ENCODE measurements at regions not wholly inside any gene's neighbourhood (a gene's known extent, or its start where the extent isn't known, plus 50 kb on each side); places are given as distances from the start of the nearest gene placed in this dataset.
"Not testable (repeated sequence)": the region's sequence is repeated elsewhere in the genome, so short reads cannot be mapped to it uniquely, and the experiment has no call there.

DNA sequence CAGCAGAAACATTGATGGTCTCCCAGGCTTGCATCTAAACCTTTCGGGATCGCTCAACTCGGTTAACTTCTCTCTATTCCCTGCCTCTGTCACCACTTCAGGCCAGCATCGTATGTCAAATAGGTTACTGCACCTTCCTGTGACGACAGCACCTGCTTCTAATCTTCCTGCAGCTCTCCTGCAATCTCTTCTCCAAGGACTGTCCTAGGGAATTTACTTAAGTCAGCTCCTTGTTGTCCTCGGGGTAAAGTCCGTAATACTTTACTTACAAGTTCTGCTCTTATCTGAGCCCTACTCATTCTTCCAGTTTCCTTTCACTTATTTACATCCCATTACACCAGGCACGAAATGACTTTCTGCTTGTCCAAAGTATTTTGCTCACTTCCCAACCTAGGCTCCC lies 372.7 kb upstream of the AKR1E2 start:
- DNase-seq (ENCODE audit: low read depth in 2 of 3, low spot score in 1 of 3), result no peak

DNA sequence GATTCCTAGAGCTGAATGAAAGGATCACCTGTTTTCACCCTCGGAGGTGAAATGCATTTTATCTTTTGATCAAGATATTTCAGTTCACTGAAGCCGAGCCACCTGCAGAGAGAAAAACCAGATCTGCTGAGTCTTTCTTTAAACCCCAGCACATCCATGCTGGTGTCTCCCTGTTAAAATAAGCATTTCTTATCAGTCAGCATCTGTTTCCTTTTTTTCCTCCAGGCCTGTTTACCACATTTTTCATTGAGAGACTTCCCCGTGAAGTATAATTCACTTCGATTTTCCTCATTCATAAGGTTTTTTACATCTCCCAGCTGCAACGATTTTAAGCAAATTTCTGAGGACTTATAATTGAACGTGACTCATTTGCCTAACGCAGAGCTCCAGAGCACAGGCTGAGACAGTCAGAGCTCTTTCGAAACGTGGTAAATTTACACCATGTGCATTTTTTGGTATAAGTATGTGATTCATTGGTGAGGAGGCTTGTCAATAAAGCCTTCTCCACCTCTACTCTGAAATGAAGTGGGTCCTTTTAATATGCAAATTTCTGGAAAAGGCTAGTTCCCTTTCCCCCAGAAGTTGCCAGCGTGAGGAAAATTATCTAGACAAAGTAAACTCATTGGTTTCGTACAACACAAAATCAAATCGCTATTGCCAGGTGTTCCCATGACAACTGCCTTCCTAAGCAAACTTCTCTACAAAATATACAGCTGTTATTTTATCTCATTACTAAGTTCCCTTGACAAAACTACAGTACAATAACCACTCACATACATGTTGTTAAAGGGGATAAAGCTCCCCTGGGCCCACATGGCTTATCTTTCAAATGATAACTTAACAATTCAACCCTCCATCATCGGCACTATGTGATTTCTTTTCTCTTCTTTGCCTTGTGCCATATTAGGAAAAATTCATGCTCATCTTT lies 374.8 kb upstream of the AKR1E2 start:
- no peak for DNase-seq (ENCODE audit: low read depth in 2 of 3, low spot score in 1 of 3)

DNA sequence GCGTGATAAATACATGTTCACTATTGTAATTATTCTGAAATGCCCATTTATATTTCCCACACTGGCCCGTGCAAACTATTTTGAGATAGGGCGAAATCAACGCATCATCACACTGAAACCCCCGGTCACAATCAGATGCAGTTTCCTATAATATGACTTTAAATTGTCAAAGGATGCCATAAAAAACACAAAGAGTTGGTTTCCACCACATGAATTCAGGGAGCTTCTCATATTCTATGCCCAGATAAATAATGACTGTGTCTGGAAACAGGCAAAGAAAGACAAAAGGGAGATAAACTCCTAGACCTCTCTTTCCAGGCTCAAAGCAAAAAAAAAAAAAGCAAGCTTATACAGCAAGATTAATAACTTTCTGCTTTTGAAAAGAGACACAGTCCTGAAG lies 375.8 kb upstream of the AKR1E2 start:
- DNase-seq (ENCODE audit: low read depth in 2 of 3, low spot score in 1 of 3), result no peak

DNA sequence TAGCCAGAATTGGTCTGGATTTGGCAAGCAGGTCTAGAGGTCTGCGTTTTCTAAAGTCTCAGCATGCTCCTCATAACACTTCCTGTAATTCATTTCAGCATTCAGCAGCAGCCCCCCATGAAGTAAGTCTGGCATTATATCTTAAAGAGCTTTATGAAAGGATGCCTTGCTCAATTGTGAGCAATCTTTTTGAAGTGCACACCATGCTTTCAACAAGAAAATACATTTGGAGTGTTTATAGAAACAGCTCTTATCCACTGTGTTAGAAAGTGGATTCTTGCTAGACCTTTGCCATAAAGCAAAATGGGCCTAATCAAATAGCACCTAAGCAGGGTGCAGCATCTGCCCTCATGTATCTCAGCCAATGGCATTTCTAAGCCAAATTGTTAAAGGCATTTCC lies 378.0 kb upstream of the AKR1E2 start:
- no peak for DNase-seq (ENCODE audit: low read depth in 2 of 3, low spot score in 1 of 3)

DNA sequence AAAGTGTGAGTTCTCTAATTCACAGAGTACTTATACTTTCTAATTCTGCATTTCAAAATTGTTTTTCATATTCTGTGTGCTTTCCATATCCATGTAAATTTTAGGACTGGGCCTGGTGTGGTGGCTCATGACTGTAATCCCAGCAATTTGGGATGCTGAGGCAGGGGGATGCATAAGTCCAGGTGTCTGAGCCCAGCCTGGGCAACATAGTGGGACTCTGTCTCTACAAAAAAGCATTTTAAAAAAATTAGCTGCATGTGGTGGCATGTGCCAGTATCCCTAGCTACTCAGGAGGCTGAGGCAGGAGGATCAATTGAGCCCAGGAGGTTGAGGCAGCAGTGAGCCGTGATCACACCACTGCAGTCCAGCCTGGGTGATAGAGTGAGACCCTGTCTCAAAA lies 382.6 kb upstream of the AKR1E2 start:
- no peak for DNase-seq (ENCODE audit: low read depth in 2 of 3, low spot score in 1 of 3)

DNA sequence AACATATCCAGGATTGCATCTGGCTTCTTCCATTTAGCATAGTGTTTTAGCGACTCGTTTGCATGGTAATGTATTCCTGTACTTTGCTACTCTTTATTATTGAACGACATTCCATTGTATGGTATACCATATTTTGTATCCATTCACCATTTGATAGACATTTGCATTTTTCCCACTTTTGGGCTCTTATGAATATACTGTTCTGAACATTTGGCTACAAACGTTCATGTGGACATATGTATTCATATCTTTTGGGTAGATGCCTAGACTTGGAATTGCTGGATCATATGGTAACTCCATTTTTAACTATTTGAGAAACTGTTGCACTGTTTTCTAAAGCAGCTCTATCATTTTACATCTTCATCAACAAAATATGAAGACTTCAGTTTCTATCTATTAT lies 383.7 kb upstream of the AKR1E2 start:
- no peak for DNase-seq (ENCODE audit: low read depth in 2 of 3, low spot score in 1 of 3)

DNA sequence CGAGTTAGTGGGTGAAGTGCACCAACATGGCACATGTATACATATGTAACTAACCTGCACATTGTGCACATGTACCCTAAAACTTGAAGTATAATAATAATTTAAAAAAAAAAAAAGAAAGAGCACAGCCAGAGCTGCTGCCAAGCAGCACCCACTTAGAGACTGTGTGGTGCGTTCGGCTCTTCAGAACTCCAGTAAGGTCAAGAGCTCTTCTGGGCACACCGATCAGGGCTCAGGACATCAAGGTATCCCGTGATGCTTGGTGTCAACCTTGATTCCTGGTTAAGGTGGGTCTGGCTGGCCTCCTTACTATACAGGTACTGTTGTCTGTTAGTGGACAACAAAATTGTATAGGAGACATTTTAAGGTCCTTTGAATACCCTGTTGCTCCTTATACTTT lies 385.7 kb upstream of the AKR1E2 start:
- no peak for DNase-seq (ENCODE audit: low read depth in 2 of 3, low spot score in 1 of 3)

DNA sequence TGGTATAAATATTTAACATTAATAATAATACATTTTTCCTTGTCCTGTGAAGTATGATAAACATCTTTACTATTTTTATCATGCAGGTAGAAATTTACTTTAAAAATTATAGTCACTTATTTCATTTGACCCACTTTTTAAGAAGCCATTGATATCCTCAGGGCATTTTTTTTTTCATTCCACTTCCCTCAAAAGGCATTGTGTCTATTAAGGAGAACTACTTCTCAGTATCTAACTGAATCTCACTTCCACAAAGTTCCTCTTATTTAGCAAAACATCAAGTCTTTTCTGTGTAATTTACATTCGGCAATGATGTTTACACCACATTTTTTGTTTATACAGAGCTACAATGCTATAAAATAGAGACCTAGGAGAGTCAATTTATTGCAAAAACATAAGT lies 388.2 kb upstream of the AKR1E2 start:
- DNase-seq (ENCODE audit: low read depth in 2 of 3, low spot score in 1 of 3), result no peak

DNA sequence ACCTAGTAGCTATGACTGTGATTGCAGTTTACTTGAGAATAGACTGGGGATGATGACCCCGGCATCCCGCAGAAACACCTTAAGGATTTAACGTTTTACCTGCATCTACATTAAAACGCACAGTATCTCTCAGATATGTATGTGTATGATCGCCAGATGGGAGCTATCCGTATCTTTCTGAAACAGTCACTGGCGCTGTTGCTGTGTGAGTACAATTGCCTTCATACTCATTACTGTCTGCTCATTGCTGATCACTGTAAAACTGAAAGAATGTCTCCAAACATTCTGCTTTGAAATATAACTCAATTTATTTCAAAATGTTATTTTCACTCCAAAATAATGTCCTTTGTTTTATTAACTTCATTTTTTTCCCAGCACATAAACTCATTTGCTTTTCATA lies 388.9 kb upstream of the AKR1E2 start:
- DNase-seq (ENCODE audit: low read depth in 2 of 3, low spot score in 1 of 3), result no peak

DNA sequence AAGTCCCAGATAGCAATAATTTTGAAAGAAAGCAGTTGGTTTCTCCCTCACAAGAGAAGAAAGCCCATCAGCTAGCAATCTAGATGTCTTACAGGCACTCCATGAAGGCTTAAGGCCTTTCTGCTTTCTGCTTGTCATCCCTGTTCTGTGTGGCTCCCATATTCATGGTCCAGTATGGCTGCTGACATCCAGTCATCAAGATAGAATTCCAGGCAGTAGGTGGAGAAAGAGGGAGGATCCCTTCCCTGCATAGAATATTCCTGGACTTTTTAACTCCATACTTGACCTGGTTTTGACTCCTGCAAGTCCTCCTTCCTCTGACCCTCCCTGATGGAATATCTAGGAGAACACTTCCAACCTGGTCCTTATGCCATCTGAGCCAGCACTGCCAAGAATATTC lies 389.9 kb upstream of the AKR1E2 start:
- no peak for DNase-seq (ENCODE audit: low read depth in 2 of 3, low spot score in 1 of 3)

DNA sequence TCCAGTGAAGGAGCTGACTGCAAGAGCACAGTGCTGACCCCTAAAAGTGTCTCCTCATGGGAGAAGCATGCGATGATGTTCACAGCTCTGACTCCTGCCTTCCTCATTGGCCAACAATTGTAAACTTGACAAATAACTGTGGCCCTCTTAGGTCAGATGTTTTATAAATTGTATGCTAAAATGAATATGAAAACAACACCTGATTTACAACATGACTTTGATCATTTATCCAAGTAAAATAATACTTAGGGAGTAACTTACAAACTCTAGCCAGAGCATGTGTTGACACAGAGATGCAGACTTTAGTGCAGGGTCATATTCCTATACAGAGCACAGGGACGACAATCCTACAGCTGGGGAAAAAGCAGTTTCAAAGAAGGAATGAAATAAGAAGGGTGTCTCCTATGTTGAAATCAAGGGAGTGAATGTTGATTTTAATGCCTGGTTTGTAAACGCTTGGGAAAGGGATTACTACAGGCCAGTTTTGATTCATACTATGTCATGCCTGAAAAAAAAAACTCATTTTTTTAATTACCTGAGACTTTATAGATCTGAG lies 391.4 kb upstream of the AKR1E2 start:
- DNase-seq (ENCODE audit: low read depth in 2 of 3, low spot score in 1 of 3), result no peak

DNA sequence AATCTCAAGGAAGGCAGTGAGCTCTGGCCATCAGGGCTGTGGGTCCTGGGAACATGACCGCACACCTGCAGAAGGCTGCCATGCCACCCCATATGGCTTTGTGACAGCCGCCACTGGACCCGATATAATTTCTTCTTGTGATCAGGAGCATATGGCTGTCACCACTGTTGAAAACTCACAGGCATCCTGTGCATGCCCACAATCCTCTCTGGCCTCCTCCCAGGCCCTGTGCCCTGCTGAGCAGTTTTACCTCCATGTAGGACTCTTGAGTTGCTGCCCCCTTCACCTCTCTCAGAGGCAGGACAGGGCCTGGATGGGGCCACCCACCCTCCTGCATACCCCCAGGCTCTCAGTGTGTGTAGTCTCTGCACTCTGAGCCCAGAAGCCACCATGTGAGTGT lies 391.9 kb upstream of the AKR1E2 start:
- DNase-seq (ENCODE audit: low read depth in 2 of 3, low spot score in 1 of 3), result no peak

DNA sequence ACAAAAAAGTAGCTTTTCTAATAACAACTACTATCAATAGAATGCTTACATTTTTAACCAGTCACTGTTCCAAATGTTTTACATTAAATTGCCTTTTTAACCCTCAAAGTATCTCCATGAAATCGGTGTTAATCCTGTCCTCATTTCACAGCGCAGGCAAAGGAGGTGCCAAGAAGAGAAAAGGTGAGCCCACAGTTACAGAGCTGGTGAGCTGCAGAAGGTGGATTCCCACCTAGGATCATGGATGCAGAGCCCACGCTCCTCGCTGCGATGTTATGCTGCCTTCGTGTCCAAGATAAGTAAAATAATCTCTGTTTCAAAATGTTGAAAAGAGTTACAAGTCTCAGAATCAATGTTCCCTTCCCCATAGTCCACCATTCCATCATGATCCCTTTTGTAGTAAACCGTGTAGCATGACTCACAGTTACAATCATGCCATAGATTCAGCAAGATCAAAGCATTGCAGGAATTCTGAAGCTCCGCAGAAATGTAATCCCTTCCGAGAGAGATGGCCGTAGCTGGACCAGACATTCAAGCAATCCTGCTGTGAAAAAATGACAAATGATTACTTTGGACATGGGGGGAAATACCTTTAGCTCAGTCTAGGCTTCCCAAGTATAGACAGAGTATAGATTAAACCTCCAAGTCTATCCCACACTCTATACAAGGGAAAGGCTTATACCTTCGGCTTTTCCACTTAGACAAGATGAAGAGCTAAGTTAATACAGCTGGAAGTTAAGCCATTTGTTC lies 394.7 kb upstream of the AKR1E2 start:
- DNase-seq (ENCODE audit: low read depth in 2 of 3, low spot score in 1 of 3), result no peak

DNA sequence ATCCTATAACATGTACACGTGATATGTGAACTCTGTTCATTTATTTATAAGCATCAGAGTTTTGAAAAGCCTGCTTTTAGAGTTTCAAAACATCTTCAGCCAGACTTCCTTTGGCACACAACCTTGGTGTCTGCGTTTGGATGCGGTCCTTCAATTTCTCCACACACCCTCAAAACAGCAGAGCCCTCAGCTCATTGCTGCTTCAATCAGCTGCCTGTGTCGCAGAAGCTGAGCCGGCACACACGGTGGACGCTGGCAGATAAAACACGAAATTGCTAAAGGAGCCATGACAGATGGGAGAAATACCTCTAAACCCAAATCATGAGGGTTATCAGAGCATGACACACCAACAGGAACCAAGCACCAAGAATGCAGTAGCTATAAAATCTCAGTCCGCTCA lies 396.4 kb upstream of the AKR1E2 start:
- DNase-seq (ENCODE audit: low read depth in 2 of 3, low spot score in 1 of 3), result no peak

DNA sequence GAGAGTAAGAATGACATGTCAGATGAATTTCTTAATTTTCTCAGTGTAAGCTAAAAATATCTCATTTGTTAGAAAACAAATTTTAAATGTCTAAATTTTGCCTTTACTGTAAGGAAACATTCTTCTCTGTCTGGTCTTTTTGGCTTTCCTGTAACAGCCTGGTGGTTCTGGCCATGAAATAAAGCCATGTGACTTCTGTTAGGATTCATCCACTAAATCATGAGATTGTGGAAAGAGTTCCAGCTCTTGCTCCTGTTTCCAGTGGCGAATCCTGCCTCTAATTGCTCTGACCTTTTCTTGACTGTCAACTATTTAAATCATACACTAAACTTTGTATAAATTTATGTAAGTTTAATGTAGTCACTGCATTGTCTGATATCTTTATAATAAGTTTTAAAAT lies 398.5 kb upstream of the AKR1E2 start:
- no peak for DNase-seq (ENCODE audit: low read depth in 2 of 3, low spot score in 1 of 3)

DNA sequence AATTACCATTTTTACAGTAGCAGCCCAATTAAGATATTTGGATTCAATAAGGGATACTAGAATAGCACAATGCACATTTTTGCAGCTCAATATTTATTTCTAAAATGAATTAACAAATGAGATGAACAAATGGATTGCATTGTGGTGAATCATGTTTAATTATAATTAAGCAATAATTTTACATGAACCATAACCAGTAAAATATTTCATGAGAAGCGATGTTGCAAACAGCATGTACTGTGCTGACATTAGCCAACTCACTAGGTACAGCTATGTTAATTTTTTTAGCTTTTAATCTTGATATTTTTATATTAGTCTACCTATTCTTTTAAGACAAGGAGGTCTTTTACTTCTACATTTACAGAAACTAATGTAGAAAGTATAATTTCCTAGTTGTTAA lies 399.1 kb upstream of the AKR1E2 start:
- DNase-seq (ENCODE audit: low read depth in 2 of 3, low spot score in 1 of 3), result no peak

DNA sequence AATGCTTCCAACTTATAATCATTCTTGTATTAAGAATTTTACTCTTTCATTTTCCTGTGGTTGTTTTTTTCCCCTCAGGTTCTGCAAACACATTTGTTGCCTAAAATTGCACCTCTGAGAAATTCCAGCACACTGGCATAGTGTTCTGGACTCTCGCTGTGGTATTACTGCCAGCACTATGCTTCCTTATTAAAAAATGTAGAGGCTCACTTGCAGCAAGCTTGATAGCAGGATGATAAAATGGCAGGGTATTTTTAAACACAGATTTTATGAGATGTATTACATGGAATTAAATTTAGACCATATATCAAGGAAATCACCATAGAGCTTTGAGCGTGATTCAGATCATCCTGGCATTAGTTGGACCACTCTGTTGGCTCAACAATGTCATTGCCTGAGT lies 416.7 kb upstream of the AKR1E2 start:
- no peak for DNase-seq (ENCODE audit: low read depth in 2 of 3, low spot score in 1 of 3)

DNA sequence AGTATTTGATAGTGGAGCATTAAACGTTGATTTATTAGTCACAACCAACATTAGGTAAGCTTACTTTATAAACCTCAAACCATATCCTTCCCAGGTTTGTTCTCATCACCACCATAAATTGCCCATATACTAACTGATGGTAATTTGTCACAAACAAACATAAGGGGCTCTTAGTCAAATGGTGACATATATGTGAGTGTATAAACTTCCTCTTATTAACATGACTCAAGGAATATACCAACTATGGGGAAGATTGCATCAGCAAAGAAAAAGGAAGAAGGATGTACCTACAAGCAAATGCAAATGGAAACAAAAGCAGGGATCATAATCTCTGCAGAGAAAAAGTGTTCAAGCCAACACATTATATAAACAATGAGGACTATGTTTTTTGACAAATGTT lies 418.2 kb upstream of the AKR1E2 start:
- no peak for DNase-seq (ENCODE audit: low read depth in 2 of 3, low spot score in 1 of 3)

DNA sequence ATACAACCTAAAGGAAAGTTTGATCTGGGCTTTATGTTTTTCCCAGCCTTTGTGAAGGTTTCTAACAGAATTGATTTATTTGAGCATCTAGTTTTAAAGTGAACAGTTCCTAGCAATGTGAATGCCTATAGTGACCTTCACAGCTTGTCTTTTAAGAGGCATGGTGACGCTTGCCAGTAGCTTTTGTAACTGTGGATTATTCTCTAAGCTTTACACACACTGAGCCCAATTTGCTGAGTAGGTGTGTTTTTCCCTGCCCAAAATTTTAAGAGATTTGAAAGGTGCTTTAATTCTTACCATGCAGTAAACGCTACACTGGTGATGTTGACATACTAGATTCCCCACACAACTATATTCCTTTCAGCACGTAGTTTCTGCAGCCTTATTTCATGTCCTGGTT lies 420.2 kb upstream of the AKR1E2 start:
- DNase-seq (ENCODE audit: low read depth in 2 of 3, low spot score in 1 of 3), result no peak

DNA sequence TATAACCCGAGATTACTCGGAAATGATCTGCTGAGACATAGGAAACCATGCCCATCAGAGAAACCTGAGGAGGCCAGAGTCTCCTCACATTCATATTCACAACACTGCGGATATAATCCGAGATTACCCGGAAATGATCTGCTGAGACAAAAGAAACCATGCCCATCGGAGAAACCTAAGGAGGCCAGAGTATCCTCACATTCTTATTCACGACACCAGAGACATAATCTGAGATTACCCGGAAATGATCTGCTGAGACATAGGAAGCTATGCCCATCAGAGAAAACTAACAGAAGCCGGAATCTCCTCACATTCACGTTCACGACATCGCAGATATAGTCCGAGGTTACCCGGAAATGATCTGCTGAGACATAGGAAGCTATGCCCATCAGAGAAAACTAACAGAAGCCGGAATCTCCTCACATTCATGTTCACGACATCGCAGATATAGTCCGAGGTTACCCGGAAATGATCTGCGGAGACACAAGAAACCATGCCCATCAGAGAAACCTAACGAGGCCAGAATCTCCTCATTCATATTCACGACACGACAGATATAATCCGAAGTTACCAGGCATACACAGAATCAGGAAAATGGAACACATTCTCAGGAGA lies 422.3 kb upstream of the AKR1E2 start:
- DNase-seq (ENCODE audit: low read depth in 2 of 3, low spot score in 1 of 3), result no peak

DNA sequence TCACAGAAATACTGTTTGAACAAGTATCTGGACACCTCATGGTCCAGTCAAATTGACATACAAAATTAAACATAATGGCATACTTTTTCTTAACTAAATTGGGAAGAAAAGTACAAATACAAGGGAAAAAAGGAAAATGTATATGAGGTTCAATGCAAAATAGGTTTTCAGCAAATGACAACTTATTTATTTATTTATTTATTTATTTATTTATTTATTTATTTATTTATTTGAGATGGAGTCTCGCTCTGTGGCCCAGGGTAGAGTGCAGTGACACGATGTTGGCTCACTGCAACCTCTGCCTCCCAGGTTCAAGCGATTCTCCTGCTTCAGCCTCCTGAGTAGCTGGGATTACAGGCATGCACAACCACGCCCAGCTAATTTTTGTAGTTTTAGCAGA lies 424.9 kb upstream of the AKR1E2 start:
- not testable (repeated sequence) for DNase-seq (ENCODE audit: low read depth in 2 of 3, low spot score in 1 of 3)

DNA sequence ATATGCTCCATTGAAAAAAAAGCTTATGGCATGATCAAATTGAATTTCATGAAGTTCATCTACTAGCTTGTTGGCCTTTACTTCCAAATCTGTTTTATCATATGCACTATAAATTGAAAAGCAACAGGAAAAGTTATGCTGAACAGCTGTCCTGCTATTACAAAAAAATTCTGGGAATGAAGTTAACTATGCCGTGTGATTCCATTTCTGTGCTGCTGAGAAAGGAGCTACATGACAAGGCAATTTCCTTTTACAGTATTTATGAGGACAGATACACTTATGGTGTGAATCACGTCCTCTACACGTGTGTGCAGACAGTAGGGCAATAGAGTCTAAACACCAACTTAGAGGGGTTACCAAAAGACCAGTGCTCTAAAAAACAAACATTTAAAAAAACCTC lies 426.5 kb upstream of the AKR1E2 start:
- DNase-seq (ENCODE audit: low read depth in 2 of 3, low spot score in 1 of 3), result no peak
